ENCODE measurements at regions not wholly inside any gene's neighbourhood (a gene's known extent, or its start where the extent isn't known, plus 50 kb on each side); places are given as distances from the start of the nearest gene placed in this dataset.

GRCh38 chr19:33903489-33903850, 106.8 kb downstream of the KCTD15 start:
- TF ChIP-seq REST (IDR thresholded peaks at IDR 0.05; ENCODE audit: low read depth) (no peak), EGR1 (IDR thresholded peaks at IDR 0.05) (no peak)

GRCh38 chr19:33904681-33905080, 108.0 kb downstream of the KCTD15 start:
- TF ChIP-seq REST (IDR thresholded peaks at IDR 0.05; ENCODE audit: low read depth) (no peak), CEBPB (IDR thresholded peaks at IDR 0.05) (no peak), NFIC (IDR thresholded peaks at IDR 0.05) (no peak), TCF12 (IDR thresholded peaks at IDR 0.05; ENCODE audit: low read depth) (no peak), ZBTB7A (IDR thresholded peaks at IDR 0.05; ENCODE audit: low read depth) (no peak), USF1 (IDR thresholded peaks at IDR 0.05) (no peak), MAX (IDR thresholded peaks at IDR 0.05) (no peak), YY1 (IDR thresholded peaks at IDR 0.05; ENCODE audit: low read depth) (no peak), FOXM1 (IDR thresholded peaks at IDR 0.05; ENCODE audit: borderline replicate concordance, low read depth) (no peak), EGR1 (IDR thresholded peaks at IDR 0.05) (no peak), CREB1 (IDR thresholded peaks at IDR 0.05; ENCODE audit: low read depth) (no peak), TEAD4 (IDR thresholded peaks at IDR 0.05) (no peak)

GRCh38 chr19:33905473-33905936, 108.8 kb downstream of the KCTD15 start:
- no peak for TF ChIP-seq CEBPB (IDR thresholded peaks at IDR 0.05)
- TF ChIP-seq FOXM1 (IDR thresholded peaks at IDR 0.05; ENCODE audit: borderline replicate concordance, low read depth): no peak
- TF ChIP-seq NFIC (IDR thresholded peaks at IDR 0.05): no peak
- TF ChIP-seq YY1 (IDR thresholded peaks at IDR 0.05; ENCODE audit: low read depth): no peak
- TF ChIP-seq CREB1 (IDR thresholded peaks at IDR 0.05; ENCODE audit: low read depth): no peak
- TF ChIP-seq TEAD4 (IDR thresholded peaks at IDR 0.05): no peak
- TF ChIP-seq EP300 (IDR thresholded peaks at IDR 0.05; ENCODE audit: borderline replicate concordance): no peak
- no peak for TF ChIP-seq USF1 (IDR thresholded peaks at IDR 0.05)
- no peak for TF ChIP-seq ZBTB7A (IDR thresholded peaks at IDR 0.05; ENCODE audit: low read depth)
- no peak for TF ChIP-seq REST (IDR thresholded peaks at IDR 0.05; ENCODE audit: low read depth)
- TF ChIP-seq RAD21 (IDR thresholded peaks at IDR 0.05; ENCODE audit: low read depth): no peak
- TF ChIP-seq TCF12 (IDR thresholded peaks at IDR 0.05; ENCODE audit: low read depth): no peak
- no peak for TF ChIP-seq EGR1 (IDR thresholded peaks at IDR 0.05)
- TF ChIP-seq TAF1 (IDR thresholded peaks at IDR 0.05; ENCODE audit: low read depth): no peak

GRCh38 chr19:33905937-33906577, 109.4 kb downstream of the KCTD15 start:
- TF ChIP-seq USF1 (IDR thresholded peaks at IDR 0.05): no peak
- TF ChIP-seq TCF12 (IDR thresholded peaks at IDR 0.05; ENCODE audit: low read depth): no peak
- TF ChIP-seq EGR1 (IDR thresholded peaks at IDR 0.05): peak; percentile 70
- no peak for TF ChIP-seq CREB1 (IDR thresholded peaks at IDR 0.05; ENCODE audit: low read depth)

All from Ishikawa (cell line).